Tibial nerve (tissue), 4 donors: ENCODE measurements at regions not wholly inside any gene's neighbourhood (a gene's known extent, or its start where the extent isn't known, plus 50 kb on each side); places are given as distances from the start of the nearest gene placed in this dataset.

Experiments
- DNase-seq, 2 donors: peaks; one replicate each; pipeline ENCODE4 v3.0.0-alpha.2; 2019; ENCODE audit warnings: low spot score in 2 of 2
- H3K27ac ChIP-seq, 4 donors: fragments of 200-600 bp; sonication (generic) in 3 of 4; one replicate each; pipeline ENCODE4 v1.5.1; 2017 to 2019; ENCODE audit warnings: mild to moderate bottlenecking in 1 of 4
- H3K27me3 ChIP-seq, 2 donors: fragments of 200-600 bp; sonication (generic) in 1 of 2; one replicate each; pipeline versions ENCODE4 v1.5.1 to v1.6.0; 2017 to 2019
- H3K36me3 ChIP-seq, 3 donors: fragments of 200-600 bp; sonication (generic); one replicate each; pipeline ENCODE4 v1.5.1; 2018 to 2019
- H3K4me1 ChIP-seq, 4 donors: fragments of 200-600 bp; sonication (generic) in 3 of 4; one replicate each; pipeline ENCODE4 v1.5.1; 2017 to 2019
- H3K4me3 ChIP-seq, 4 donors: fragments of 200-600 bp; sonication (generic) in 3 of 4; one replicate each; pipeline ENCODE4 v1.5.1; 2017 to 2019; ENCODE audit warnings: mild to moderate bottlenecking in 1 of 4, moderate library complexity in 1 of 4
- H3K9me3 ChIP-seq, 4 donors: fragments of 200-600 bp; sonication (generic) in 3 of 4; one replicate each; pipeline ENCODE4 v1.5.1; 2017 to 2019
- CTCF ChIP-seq, 5 experiments: fragments of 200-600 bp in 3 of 5; fragments of 450-650 bp in 2 of 5; sonication (generic) in 3 of 5; IDR thresholded peaks; one replicate each; pipeline ENCODE4 v1.5.1; 2016 to 2019; ENCODE audit warnings: antibody characterized with exemption in 5 of 5, mild to moderate bottlenecking in 3 of 5, moderate library complexity in 2 of 5
- EP300 ChIP-seq, 2 donors: sonication (generic); formaldehyde crosslinking; IDR thresholded peaks; one replicate each; pipeline ENCODE4 v1.6.1; 2017; ENCODE audit warnings: antibody characterized with exemption in 2 of 2, mild to moderate bottlenecking in 1 of 2
- POLR2A ChIP-seq, 2 donors: fragments of 450-650 bp; IDR thresholded peaks; one replicate each; pipeline ENCODE4 v1.6.1; 2017; ENCODE audit warnings: antibody characterized with exemption in 2 of 2, mild to moderate bottlenecking in 2 of 2, moderate library complexity in 2 of 2
- WGBS, 2 donors: methylation state at CpG; one replicate each; pipeline ENCODE4 v1.1.5; 2018; 5-methylcytosine and 5-hydroxymethylcytosine counted together

- Histone ChIP-seq H3K27ac (no peak overlapping the region), H3K4me3 (no peak overlapping the region), H3K27me3 (no peaks in the 10 kb centered on the region), H3K36me3 (no peaks in the 10 kb centered on the region), H3K9me3 (peaks cover 0 to 14% (median 0%) of the 10 kb centered on the region in 4 donors), H3K4me1 (no peaks in the 10 kb centered on the region)
- WGBS, 2 donors, result 91 to 94% methylated on average over 4 of the region's 4 CpGs
- DNase-seq, result no peak
- no peak for TF ChIP-seq CTCF (IDR thresholded peaks at IDR 0.05)
- TF ChIP-seq EP300 (IDR thresholded peaks at IDR 0.05), result no peak
- no peak for TF ChIP-seq POLR2A (IDR thresholded peaks at IDR 0.05)
These were observed 536.8 kb upstream of the DPP6 start for GRCh38 chr7:153515359-153515758.

- no peak overlapping the region for H3K4me3 ChIP-seq
- no peak for TF ChIP-seq POLR2A (IDR thresholded peaks at IDR 0.05)
- TF ChIP-seq EP300 (IDR thresholded peaks at IDR 0.05), result no peak
- no peak for TF ChIP-seq CTCF (IDR thresholded peaks at IDR 0.05)
- DNase-seq, result no peak
- 72 to 79% methylated on average over 6 of the region's 6 CpGs for WGBS, 2 donors
- no peak overlapping the region for H3K27ac ChIP-seq
- H3K27me3 ChIP-seq, result no peaks in the 10 kb centered on the region
- no peaks in the 10 kb centered on the region for H3K4me1 ChIP-seq
- peaks cover 0 to 14% (median 0%) of the 10 kb centered on the region in 4 donors for H3K9me3 ChIP-seq
- H3K36me3 ChIP-seq, result no peaks in the 10 kb centered on the region
These were observed 533.8 kb upstream of the DPP6 start for GRCh38 chr7:153518201-153518984.

GRCh38 chr7:153521370-153521769 lies 530.8 kb upstream of the DPP6 start:
- no peak for TF ChIP-seq EP300 (IDR thresholded peaks at IDR 0.05)
- no peak for TF ChIP-seq POLR2A (IDR thresholded peaks at IDR 0.05)
- TF ChIP-seq CTCF (IDR thresholded peaks at IDR 0.05), result no peak
- no peak overlapping the region for H3K27ac ChIP-seq
- 82 to 89% methylated on average over 5 of the region's 5 CpGs for WGBS, 2 donors

GRCh38 chr7:153522261-153522660 lies 529.9 kb upstream of the DPP6 start:
- no peaks in the 10 kb centered on the region for H3K27me3 ChIP-seq
- H3K36me3 ChIP-seq, result no peaks in the 10 kb centered on the region
- TF ChIP-seq CTCF (IDR thresholded peaks at IDR 0.05) (no peak), POLR2A (IDR thresholded peaks at IDR 0.05) (no peak), EP300 (IDR thresholded peaks at IDR 0.05) (no peak)
- peaks cover 0 to 15% (median 0%) of the 10 kb centered on the region in 4 donors for H3K9me3 ChIP-seq
- H3K4me1 ChIP-seq, result no peaks in the 10 kb centered on the region
- no peak for DNase-seq
- 35 to 42% methylated on average over 5 of the region's 5 CpGs for WGBS, 2 donors
- H3K27ac ChIP-seq, result no peak overlapping the region
- H3K4me3 ChIP-seq, result no peak overlapping the region

More at GRCh38 chr7:153521370-153521769, 530.8 kb upstream of the DPP6 start:
- no peak overlapping the region for H3K4me3 ChIP-seq
- H3K9me3 ChIP-seq, result peaks cover 0 to 14% (median 0%) of the 10 kb centered on the region in 4 donors
- H3K4me1 ChIP-seq, result no peaks in the 10 kb centered on the region
- H3K36me3 ChIP-seq, result no peaks in the 10 kb centered on the region
- no peaks in the 10 kb centered on the region for H3K27me3 ChIP-seq
- DNase-seq, result no peak

GRCh38 chr7:153523320-153524015 lies 528.7 kb upstream of the DPP6 start:
- DNase-seq, result no peak
- H3K4me3 ChIP-seq, result no peak overlapping the region
- no peak overlapping the region for H3K27ac ChIP-seq

More at GRCh38 chr7:153523320-153524015, 528.7 kb upstream of the DPP6 start:
- no peaks in the 10 kb centered on the region for H3K36me3 ChIP-seq
- TF ChIP-seq EP300 (IDR thresholded peaks at IDR 0.05) (no peak), POLR2A (IDR thresholded peaks at IDR 0.05) (no peak), CTCF (IDR thresholded peaks at IDR 0.05) (no peak)
- H3K27me3 ChIP-seq, result no peaks in the 10 kb centered on the region
- 84 to 88% methylated on average over 16 of the region's 16 CpGs for WGBS, 2 donors
- H3K4me1 ChIP-seq, result no peaks in the 10 kb centered on the region
- H3K9me3 ChIP-seq, result peaks cover 0 to 3% (median 0%) of the 10 kb centered on the region in 4 donors
